ENCODE measurements at regions not wholly inside any gene's neighbourhood (a gene's known extent, or its start where the extent isn't known, plus 50 kb on each side); places are given as distances from the start of the nearest gene placed in this dataset.

DNA sequence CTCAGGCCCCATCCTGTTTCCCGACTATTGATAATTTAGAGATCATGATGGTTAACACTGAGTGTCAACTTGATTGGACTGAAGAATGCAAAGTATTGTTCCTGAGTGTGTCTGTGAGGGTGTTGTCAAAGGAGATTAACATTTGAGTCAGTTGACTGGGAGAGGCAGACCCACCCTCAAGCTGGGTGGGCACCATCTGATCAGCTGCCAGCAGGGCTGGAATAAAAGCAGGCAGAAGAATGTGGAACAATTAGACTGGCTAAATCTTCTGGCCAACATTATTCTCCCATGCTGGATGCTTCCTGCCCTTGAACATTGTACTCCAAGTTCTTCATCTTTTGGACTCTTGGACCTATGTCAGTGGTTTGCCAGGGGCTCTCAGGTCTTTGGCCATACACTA is 1170.0 kb upstream of the CNTN5 start:
- ATAC-seq (no peak), DNase-seq (no peak)
- Histone ChIP-seq H3K27ac (no peak overlapping the region), H3K27me3 (no peaks in the 10 kb centered on the region), H3K4me3 (no peak overlapping the region), H3K4me1 (no peaks in the 10 kb centered on the region), H3K36me3 (no peaks in the 10 kb centered on the region), H3K9me3 (no peaks in the 10 kb centered on the region)
- TF ChIP-seq, protein P1, sequence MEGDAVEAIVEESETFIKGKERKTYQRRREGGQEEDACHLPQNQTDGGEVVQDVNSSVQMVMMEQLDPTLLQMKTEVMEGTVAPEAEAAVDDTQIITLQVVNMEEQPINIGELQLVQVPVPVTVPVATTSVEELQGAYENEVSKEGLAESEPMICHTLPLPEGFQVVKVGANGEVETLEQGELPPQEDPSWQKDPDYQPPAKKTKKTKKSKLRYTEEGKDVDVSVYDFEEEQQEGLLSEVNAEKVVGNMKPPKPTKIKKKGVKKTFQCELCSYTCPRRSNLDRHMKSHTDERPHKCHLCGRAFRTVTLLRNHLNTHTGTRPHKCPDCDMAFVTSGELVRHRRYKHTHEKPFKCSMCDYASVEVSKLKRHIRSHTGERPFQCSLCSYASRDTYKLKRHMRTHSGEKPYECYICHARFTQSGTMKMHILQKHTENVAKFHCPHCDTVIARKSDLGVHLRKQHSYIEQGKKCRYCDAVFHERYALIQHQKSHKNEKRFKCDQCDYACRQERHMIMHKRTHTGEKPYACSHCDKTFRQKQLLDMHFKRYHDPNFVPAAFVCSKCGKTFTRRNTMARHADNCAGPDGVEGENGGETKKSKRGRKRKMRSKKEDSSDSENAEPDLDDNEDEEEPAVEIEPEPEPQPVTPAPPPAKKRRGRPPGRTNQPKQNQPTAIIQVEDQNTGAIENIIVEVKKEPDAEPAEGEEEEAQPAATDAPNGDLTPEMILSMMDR (IDR thresholded peaks at IDR 0.05): no peak
- intact Hi-C loops (cut with DNase I): no loop called here

DNA sequence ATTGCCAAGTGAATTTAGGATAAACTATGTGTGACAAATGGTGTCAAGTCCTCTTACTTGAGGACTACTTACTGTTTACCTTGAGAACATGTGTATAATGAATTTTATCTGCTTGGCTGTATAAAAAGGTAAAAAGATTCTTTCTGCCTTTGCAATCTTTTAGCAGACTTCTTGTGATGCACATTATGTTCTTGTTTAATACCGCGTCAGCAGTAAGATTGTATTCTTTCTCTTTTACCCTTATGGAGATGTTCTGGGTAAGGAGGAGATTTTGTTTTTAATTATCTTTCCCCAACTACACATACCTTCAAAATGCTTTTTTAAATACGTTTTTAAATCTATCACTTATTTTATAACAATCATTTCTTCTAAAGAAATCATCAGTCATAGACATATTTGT is 1166.4 kb upstream of the CNTN5 start:
- no peaks in the 10 kb centered on the region for H3K4me1 ChIP-seq
- no peak overlapping the region for H3K27ac ChIP-seq
- H3K27me3 ChIP-seq: no peaks in the 10 kb centered on the region
- no peak overlapping the region for H3K4me3 ChIP-seq
- H3K9me3 ChIP-seq: no peaks in the 10 kb centered on the region
- TF ChIP-seq, protein P1 (IDR thresholded peaks at IDR 0.05): no peak
- intact Hi-C loops (cut with DNase I): no loop called here
- H3K36me3 ChIP-seq: no peaks in the 10 kb centered on the region
- ATAC-seq: no peak
- no peak for DNase-seq

DNA sequence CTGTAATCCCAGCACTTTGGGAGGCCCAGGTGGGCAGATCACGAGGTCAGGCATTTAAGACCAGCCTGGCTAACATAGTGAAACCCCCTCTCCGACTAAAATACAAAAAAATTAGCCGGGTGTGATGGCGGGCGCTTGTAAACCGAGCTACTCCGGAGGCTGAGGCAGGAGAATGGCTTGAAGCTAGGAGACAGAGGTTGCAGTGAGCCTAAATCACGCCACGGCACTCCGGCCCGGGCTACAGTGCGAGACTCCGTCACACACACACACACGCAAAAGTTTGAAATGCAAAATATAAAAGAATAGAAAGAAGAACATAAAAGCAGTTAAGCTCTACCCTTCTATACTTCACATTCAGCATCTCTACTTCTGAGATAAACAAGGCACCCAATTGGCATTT is 1165.9 kb upstream of the CNTN5 start:
- Histone ChIP-seq H3K9me3 (no peaks in the 10 kb centered on the region), H3K36me3 (no peaks in the 10 kb centered on the region), H3K4me1 (no peaks in the 10 kb centered on the region), H3K27ac (no peak overlapping the region), H3K27me3 (no peaks in the 10 kb centered on the region), H3K4me3 (no peak overlapping the region)
- ATAC-seq (no peak), DNase-seq (no peak)
- intact Hi-C loops (cut with DNase I): no loop called here
- TF ChIP-seq, protein P1 (IDR thresholded peaks at IDR 0.05): no peak

DNA sequence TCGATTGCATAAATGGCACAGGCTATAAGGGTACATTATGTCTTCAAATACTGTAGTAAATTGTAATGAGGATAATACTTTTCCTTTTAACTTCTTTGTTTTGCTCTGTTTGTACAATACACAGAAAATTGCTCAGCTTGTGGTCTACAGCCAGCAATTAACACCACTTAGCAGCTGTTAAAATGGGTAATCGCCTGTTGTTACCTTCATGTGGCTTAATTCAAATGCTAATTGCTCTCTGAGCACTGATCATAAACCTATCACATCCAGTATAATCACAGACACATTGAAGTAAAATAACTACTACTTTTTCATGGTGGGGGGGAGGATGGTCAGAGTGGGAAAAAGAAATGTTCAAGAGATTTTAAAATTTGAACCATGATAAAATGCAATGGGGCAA is 1164.1 kb upstream of the CNTN5 start:
- no peaks in the 10 kb centered on the region for H3K9me3 ChIP-seq
- no peak overlapping the region for H3K27ac ChIP-seq
- no peak overlapping the region for H3K4me3 ChIP-seq
- no peaks in the 10 kb centered on the region for H3K4me1 ChIP-seq
- ATAC-seq: no peak
- intact Hi-C loops (cut with DNase I): no loop called here
- no peaks in the 10 kb centered on the region for H3K36me3 ChIP-seq
- DNase-seq: no peak
- H3K27me3 ChIP-seq: no peaks in the 10 kb centered on the region
- TF ChIP-seq, protein P1 (IDR thresholded peaks at IDR 0.05): no peak

DNA sequence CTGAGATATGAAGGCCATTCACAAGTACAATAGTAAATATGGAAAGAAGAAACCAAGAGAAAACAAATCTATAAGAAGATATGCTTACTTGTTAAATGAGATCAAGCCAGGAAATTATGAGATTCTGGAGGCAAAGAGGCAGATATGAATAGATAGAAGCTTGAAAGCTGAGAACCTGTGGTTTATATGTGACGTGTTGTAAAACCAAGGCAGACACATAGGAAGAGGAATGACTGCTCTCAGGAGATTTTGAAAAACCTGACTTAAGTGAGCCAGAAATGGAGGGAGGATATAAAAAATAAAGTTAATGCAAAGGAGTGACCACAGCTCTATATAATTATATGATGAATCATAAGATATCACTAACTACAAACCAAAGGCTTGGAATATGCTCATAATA is 1160.5 kb upstream of the CNTN5 start:
- DNase-seq: no peak
- H3K9me3 ChIP-seq: no peaks in the 10 kb centered on the region
- no peak for ATAC-seq
- TF ChIP-seq, protein P1 (IDR thresholded peaks at IDR 0.05): no peak
- no peaks in the 10 kb centered on the region for H3K27me3 ChIP-seq
- intact Hi-C loops (cut with DNase I): no loop called here
- H3K4me3 ChIP-seq: no peak overlapping the region
- no peak overlapping the region for H3K27ac ChIP-seq
- H3K36me3 ChIP-seq: no peaks in the 10 kb centered on the region
- no peaks in the 10 kb centered on the region for H3K4me1 ChIP-seq

DNA sequence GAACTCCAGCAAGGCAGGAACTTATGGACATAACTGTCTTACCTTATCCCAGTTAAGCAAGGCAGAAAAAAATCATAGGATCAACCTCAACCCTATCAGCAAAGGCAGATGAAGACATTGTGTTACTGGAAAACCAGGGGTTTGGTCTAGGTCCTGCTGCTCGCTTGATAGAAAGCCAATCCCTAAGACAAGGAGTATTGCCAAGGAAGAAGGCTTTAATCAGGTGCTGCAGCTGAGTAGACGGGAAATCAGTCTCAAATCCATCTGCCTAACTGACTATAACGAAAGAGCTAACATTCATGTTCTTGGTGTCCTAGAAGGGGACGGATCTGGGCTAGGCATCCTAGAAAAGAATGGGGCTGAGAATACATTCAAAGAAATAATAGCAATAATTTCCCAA is 1158.7 kb upstream of the CNTN5 start:
- TF ChIP-seq, protein P1 (IDR thresholded peaks at IDR 0.05): no peak
- intact Hi-C loops (cut with DNase I): no loop called here
- H3K4me1 ChIP-seq: no peaks in the 10 kb centered on the region
- no peak for DNase-seq
- no peak for ATAC-seq
- no peaks in the 10 kb centered on the region for H3K36me3 ChIP-seq
- no peaks in the 10 kb centered on the region for H3K9me3 ChIP-seq
- H3K4me3 ChIP-seq: no peak overlapping the region
- no peaks in the 10 kb centered on the region for H3K27me3 ChIP-seq
- H3K27ac ChIP-seq: no peak overlapping the region

All from upper lobe of right lung (tissue), 1 donor.